ENCODE measurements at regions not wholly inside any gene's neighbourhood (a gene's known extent, or its start where the extent isn't known, plus 50 kb on each side); places are given as distances from the start of the nearest gene placed in this dataset.
A peak's percentile ranks its signal among the peaks of the same experiment; 100 is the strongest.

- no peak overlapping the region for H3K4me3 ChIP-seq
Measured at GRCh38 chr16:86821895-86822294, 243.5 kb downstream of the FOXL1 start.

DNA sequence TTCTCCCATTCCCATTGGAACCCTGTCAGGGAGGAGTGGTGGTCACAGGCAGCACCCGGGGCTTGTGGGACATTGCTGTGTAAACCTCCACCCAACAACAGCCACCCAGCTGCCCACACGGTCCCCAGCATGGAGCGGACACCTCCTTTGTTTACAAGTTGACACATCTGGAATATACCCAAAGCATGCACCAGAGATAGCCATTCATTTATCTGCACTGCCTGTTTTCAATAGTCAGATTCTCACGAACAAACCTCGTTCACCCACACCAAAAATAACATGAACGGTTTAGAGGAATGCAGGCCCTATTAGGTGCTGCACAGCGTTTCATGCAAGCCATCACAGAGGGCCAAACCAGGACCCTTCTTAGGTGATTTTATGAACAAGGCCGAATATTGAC, 244.8 kb downstream of the FOXL1 start:
- ChIA-PET POLR2A (no interaction called here), CTCF (no interaction called here)
- Histone ChIP-seq H3K9me3 (no peaks in the 10 kb centered on the region), H3K4me1 (no peaks in the 10 kb centered on the region), H3K4me2 (no peak overlapping the region), H3K4me3 (no peak overlapping the region), H3K27ac (no peak overlapping the region)
- ATAC-seq (no peak), DNase-seq (ENCODE audit: low read depth in 1 of 2, low spot score in 1 of 2) (no peak), FAIRE-seq (no peak)
- 66% methylated on average over 8 of the region's 8 CpGs for WGBS (ENCODE audit: missing lambda C conversion rate)
- TF ChIP-seq FOSB (CRISPR knock-in tag; IDR thresholded peaks at IDR 0.05), result no peak
- no peak for TF ChIP-seq POLR2A (IDR thresholded peaks at IDR 0.05; ENCODE audit: low read length)
- TF ChIP-seq NR3C1 (IDR thresholded peaks at IDR 0.05), result no peak

More at GRCh38 chr16:86821895-86822294, 243.5 kb downstream of the FOXL1 start:
- ChIA-PET CTCF (interaction anchor here (1.7 kb wide), 1 partner anchor 257 kb away, joined by 5 read pairs; no protein-coding TSS in a partner anchor), POLR2A (no interaction called here)
- no peak for DNase-seq (ENCODE audit: low read depth in 1 of 2, low spot score in 1 of 2)
- 71% methylated on average over 2 of the region's 2 CpGs for WGBS (ENCODE audit: missing lambda C conversion rate)
- FAIRE-seq, result no peak
- Histone ChIP-seq H3K27ac (no peak overlapping the region), H3K9me3 (no peaks in the 10 kb centered on the region), H3K4me2 (no peak overlapping the region), H3K4me1 (no peaks in the 10 kb centered on the region)
- no peak for ATAC-seq
- TF ChIP-seq RFX5 (IDR thresholded peaks at IDR 0.05) (no peak), CBX2 (IDR thresholded peaks at IDR 0.05; ENCODE audit: borderline replicate concordance, low read depth) (no peak), EHF (CRISPR knock-in tag; IDR thresholded peaks at IDR 0.05) (no peak), NPAS2 (CRISPR knock-in tag; IDR thresholded peaks at IDR 0.05; ENCODE audit: borderline replicate concordance) (no peak), HOXB5 (CRISPR knock-in tag; IDR thresholded peaks at IDR 0.05) (no peak), CHD2 (IDR thresholded peaks at IDR 0.05; ENCODE audit: low read length, partially characterized antibody) (no peak), ZNF302 (CRISPR knock-in tag; IDR thresholded peaks at IDR 0.05) (no peak)

GRCh38 chr16:86823888-86824671, 245.7 kb downstream of the FOXL1 start:
- peak overlapping the region in 1 of 2 experiments; percentile 30; a peak in 1 of 6 replicates for H3K27ac ChIP-seq
- CTCF ChIA-PET, result interaction anchor here (1.0 kb wide), 1 partner anchor 62 kb away, joined by 3 read pairs; no protein-coding TSS in a partner anchor
- WGBS (ENCODE audit: missing lambda C conversion rate), result 61% methylated on average over 22 of the region's 22 CpGs
- H3K4me1 ChIP-seq, result no peaks in the 10 kb centered on the region
- ATAC-seq, result peak; percentile 31 to 40; a peak in 3 of 6 replicates
- POLR2A ChIA-PET, result no interaction called here
- FAIRE-seq, result no peak
- no peak overlapping the region for H3K4me3 ChIP-seq
- no peaks in the 10 kb centered on the region for H3K9me3 ChIP-seq
- 0 out of 3 replicates have a peak overlapping the region, but pooled peaks have one; percentile 3 for H3K4me2 ChIP-seq
- DNase-seq (ENCODE audit: low read depth in 1 of 2, low spot score in 1 of 2), result no peak
- TF ChIP-seq RFX5 (IDR thresholded peaks at IDR 0.05), result no peak
- TF ChIP-seq KDM1A (IDR thresholded peaks at IDR 0.05; ENCODE audit: low read depth), result no peak
- no peak for TF ChIP-seq POLR2AphosphoS2 (conservative IDR thresholded peaks at IDR 0.05; ENCODE audit: low read length)
- TF ChIP-seq ZSCAN20 (CRISPR knock-in tag; IDR thresholded peaks at IDR 0.05), result no peak
- TF ChIP-seq, protein P1, sequence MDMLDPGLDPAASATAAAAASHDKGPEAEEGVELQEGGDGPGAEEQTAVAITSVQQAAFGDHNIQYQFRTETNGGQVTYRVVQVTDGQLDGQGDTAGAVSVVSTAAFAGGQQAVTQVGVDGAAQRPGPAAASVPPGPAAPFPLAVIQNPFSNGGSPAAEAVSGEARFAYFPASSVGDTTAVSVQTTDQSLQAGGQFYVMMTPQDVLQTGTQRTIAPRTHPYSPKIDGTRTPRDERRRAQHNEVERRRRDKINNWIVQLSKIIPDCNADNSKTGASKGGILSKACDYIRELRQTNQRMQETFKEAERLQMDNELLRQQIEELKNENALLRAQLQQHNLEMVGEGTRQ (IDR thresholded peaks at IDR 0.05), result no peak
- TF ChIP-seq FOXS1 (CRISPR knock-in tag; IDR thresholded peaks at IDR 0.05), result no peak
- no peak for TF ChIP-seq PHF8 (IDR thresholded peaks at IDR 0.05; ENCODE audit: borderline replicate concordance, low read depth)
- no peak for TF ChIP-seq NFE2L2 (conservative IDR thresholded peaks at IDR 0.05; ENCODE audit: low read length)

DNA sequence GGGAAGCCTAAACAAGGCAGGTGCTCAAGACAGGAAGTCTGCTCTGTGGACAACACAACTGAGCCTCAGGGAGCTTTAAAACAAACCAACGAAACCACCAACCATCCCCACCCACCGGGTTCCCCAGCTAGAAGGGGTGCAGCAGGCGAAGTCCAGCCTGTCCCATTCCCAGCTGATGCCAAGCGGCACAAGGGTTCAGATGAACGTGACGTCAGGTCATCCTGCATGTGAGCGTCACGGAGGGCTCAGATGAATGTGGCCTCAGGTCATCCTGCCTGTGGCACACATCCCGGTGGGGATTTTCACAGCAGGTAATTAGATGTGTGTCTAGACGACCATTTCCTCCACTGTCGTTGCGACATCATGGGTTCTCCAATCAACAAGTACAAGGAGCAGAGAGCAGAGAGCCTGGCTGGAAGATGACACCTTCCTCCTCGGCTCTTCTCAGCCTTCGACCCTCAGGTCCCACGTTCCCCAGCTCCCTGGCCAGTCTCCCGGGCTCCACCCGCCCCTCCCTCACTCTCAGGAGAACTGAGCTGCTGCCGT, 246.5 kb downstream of the FOXL1 start:
- peak overlapping the region in 1 of 2 experiments; percentile 30; a peak in 1 of 6 replicates for H3K27ac ChIP-seq
- CTCF ChIA-PET, result interaction anchor here (0.6 to 2.9 kb wide), 4 partner anchors 15 to 262 kb away, joined by 3 to 10 read pairs (median 3); no protein-coding TSS in a partner anchor

More for the DNA sequence above, 246.5 kb downstream of the FOXL1 start:
- Histone ChIP-seq H3K9me3 (no peaks in the 10 kb centered on the region), H3K4me2 (no peak overlapping the region), H3K4me1 (no peaks in the 10 kb centered on the region), H3K4me3 (no peak overlapping the region)
- no peak for ATAC-seq
- WGBS (ENCODE audit: missing lambda C conversion rate), result 47% methylated on average over 14 of the region's 18 CpGs
- POLR2A ChIA-PET, result no interaction called here
- no peak for TF ChIP-seq FOSL2 (IDR thresholded peaks at IDR 0.05)
- TF ChIP-seq FOSL2 (CRISPR knock-in tag; IDR thresholded peaks at IDR 0.05), result no peak
- peak; percentile 12 to 53; a peak in 3 of 4 replicates for TF ChIP-seq CEBPB (IDR thresholded peaks at IDR 0.05)
- no peak for FAIRE-seq
- no peak for DNase-seq (ENCODE audit: low read depth in 1 of 2, low spot score in 1 of 2)

Data from A549 (cell line).